HepG2 (cell line): ENCODE measurements at regions not wholly inside any gene's neighbourhood (a gene's known extent, or its start where the extent isn't known, plus 50 kb on each side); places are given as distances from the start of the nearest gene placed in this dataset.

Experiments used
- ATAC-seq: fragments of 200-7000 bp; cut with Tn5 transposase; 3 replicates; pipeline ENCODE4 v1.9.1; 2020; ENCODE audit warnings: mild to moderate bottlenecking, moderate library complexity
- BruUV-seq: library from RNA; stranded (reverse); fragments of 400-500 nt; replicated peaks from 2 replicates; lab custom pipeline; 2021; lab: Mats Ljungman, UMichigan
- CTCF ChIA-PET: fragments of 300-600 bp; formaldehyde crosslinking; extraction: SDS; loops from one replicate; lab custom pipeline; 2021; ENCODE audit warnings: low total read pairs, inconsistent platforms, low intra/inter-chr PET ratio; lab: Yijun Ruan, JAX
- POLR2A ChIA-PET: fragments of 350-600 bp; sonication (Branson Sonifier 250); formaldehyde crosslinking; loops from one replicate; lab custom pipeline; 2020; ENCODE audit warnings: antibody characterized with exemption, inconsistent platforms; lab: Yijun Ruan, JAX
- DNase-seq: peaks from one replicate; pipeline ENCODE4 v3.0.0-alpha.2; 2015; ENCODE audit warnings: low spot score
- FAIRE-seq: peaks from 3 replicates; lab custom pipeline; 2011; peaks lifted over from hg19 to GRCh38; lab: Jason Lieb, UNC
- H2AFZ ChIP-seq: one replicate; pipeline ENCODE4 v1.6.1; 2011; ENCODE audit warnings: low read length, inconsistent platforms
- H3K27ac ChIP-seq: fragments of 300-600 bp; 3 replicates; pipeline ENCODE4 v1.8.0; 2011; ENCODE audit warnings: mixed run types, mild to moderate bottlenecking, mixed read lengths, low read length, inconsistent platforms; ENCODE audit not compliant: insufficient read depth; ENCODE audit errors: extremely low read length
- H3K27me3 ChIP-seq, 2 experiments: fragments of 200-600 bp in 1 of 2; 2 replicates in 1 of 2; 3 replicates in 1 of 2; pipeline versions ENCODE4 v1.6.0 to v1.8.0; 2011; ENCODE audit warnings: low read length in 2 of 2, mild to moderate bottlenecking in 2 of 2, moderate library complexity in 2 of 2, inconsistent platforms in 1 of 2; ENCODE audit not compliant: insufficient read depth in 2 of 2, control insufficient read depth in 1 of 2
- H3K36me3 ChIP-seq, 2 experiments: fragments of 200-600 bp in 1 of 2; replicated peaks in 1 of 2; 2 replicates in 1 of 2; 3 replicates in 1 of 2; pipeline versions ENCODE4 v1.5.1 to v1.8.0; 2011; ENCODE audit warnings: low read length in 2 of 2, inconsistent platforms in 1 of 2; ENCODE audit not compliant: insufficient read depth in 2 of 2, control insufficient read depth in 1 of 2
- H3K4me1 ChIP-seq: 2 replicates; pipeline ENCODE4 v1.5.1; 2012; ENCODE audit warnings: low read length, inconsistent platforms; ENCODE audit not compliant: insufficient read depth
- H3K4me2 ChIP-seq: 2 replicates; pipeline ENCODE4 v1.6.0; 2011; ENCODE audit warnings: low read depth, low read length, inconsistent platforms
- H3K4me3 ChIP-seq, 3 experiments: fragments of 200-600 bp in 1 of 3; sonication (generic), shearing (Covaris generic) in 1 of 3; replicated peaks in 1 of 3; 2 replicates each; pipeline ENCODE4 v1.5.1; 2011 to 2016; ENCODE audit warnings: low read length in 3 of 3, inconsistent platforms in 2 of 3, low read depth in 2 of 3, mild to moderate bottlenecking in 2 of 3, control low read depth in 1 of 3, mixed read lengths in 1 of 3; ENCODE audit not compliant: insufficient read depth in 1 of 3
- H3K79me2 ChIP-seq: one replicate; pipeline ENCODE4 v1.6.1; 2011; ENCODE audit warnings: low read length, inconsistent platforms; ENCODE audit not compliant: insufficient read depth
- H3K9ac ChIP-seq: 2 replicates; pipeline ENCODE4 v1.6.0; 2011; ENCODE audit warnings: mild to moderate bottlenecking, low read depth, low read length, inconsistent platforms; ENCODE audit not compliant: insufficient read depth
- H3K9me3 ChIP-seq: 2 replicates; pipeline ENCODE4 v1.5.1; 2012; ENCODE audit warnings: mild to moderate bottlenecking, low read length
- H4K20me1 ChIP-seq: 2 replicates; pipeline ENCODE4 v1.6.0; 2011; ENCODE audit warnings: inconsistent platforms, mild to moderate bottlenecking, low read length, moderate library complexity; ENCODE audit not compliant: insufficient read depth
- MAFF ChIP-seq: IDR thresholded peaks from 2 replicates; pipeline ENCODE4 v1.6.1; 2011; ENCODE audit warnings: low read depth, low read length, improper control_type of control experiment
- MTF2 ChIP-seq: sonication (generic); formaldehyde crosslinking; IDR thresholded peaks from 2 replicates; pipeline ENCODE4 v1.5.0; 2020; ENCODE audit warnings: missing genetic modification reagents, borderline replicate concordance
- NCOR1 ChIP-seq: fragments of 200-600 bp; sonication (generic); IDR thresholded peaks from 2 replicates; pipeline ENCODE4 v1.7.0; 2017; ENCODE audit warnings: antibody characterized with exemption, low read length, borderline replicate concordance
- SAP130 ChIP-seq: IDR thresholded peaks from 2 replicates; pipeline ENCODE4 v1.6.1; 2016; ENCODE audit warnings: low read depth
- SRSF4 ChIP-seq: fragments of 200-400 bp; formaldehyde crosslinking; IDR thresholded peaks from one replicate; pipeline ENCODE4 v1.6.1; 2018; ENCODE audit warnings: mild to moderate bottlenecking, low read depth, low read length, moderate library complexity; ENCODE audit not compliant: poor library complexity, severe bottlenecking
- ZBTB1 ChIP-seq: sonication (generic); formaldehyde crosslinking; IDR thresholded peaks from 2 replicates; pipeline ENCODE4 v1.4.0; 2020; ENCODE audit warnings: missing genetic modification reagents, borderline replicate concordance
- ZBTB21 ChIP-seq: sonication (generic); formaldehyde crosslinking; IDR thresholded peaks from 2 replicates; pipeline ENCODE4 v1.4.0; 2020; ENCODE audit warnings: missing genetic modification reagents
- ZNF547 ChIP-seq: sonication (generic); formaldehyde crosslinking; IDR thresholded peaks from 2 replicates; pipeline ENCODE4 v1.5.1; 2020; ENCODE audit warnings: mild to moderate bottlenecking, missing genetic modification reagents
- WGBS: methylation state at CpG from one replicate; pipeline ENCODE4 v1.1.6; 2017; ENCODE audit warnings: low lambda C conversion rate; 5-methylcytosine and 5-hydroxymethylcytosine counted together
- in situ Hi-C: cut with HindIII; loops from 2 replicates; pipeline ENCODE4 v1.10.0; 2017; ENCODE audit warnings: low pct_unique_long_range_greater_than_20kb; ENCODE audit not compliant: extremely low pct_ligation_motif_present
- intact Hi-C: fragments of 100-400 bp; cut with micrococcal nuclease; formaldehyde crosslinking; loops from one replicate; pipeline ENCODE4 v1.10.0; 2022; ENCODE audit not compliant: unreplicated experiment
- TF ChIP-seq, protein P1 (sequence below): sonication (generic); formaldehyde crosslinking; IDR thresholded peaks from 2 replicates; pipeline ENCODE4 v1.4.0; 2020; ENCODE audit warnings: mild to moderate bottlenecking, missing genetic modification reagents
- TF ChIP-seq, protein P2 (sequence below): sonication (generic); formaldehyde crosslinking; IDR thresholded peaks from 2 replicates; pipeline ENCODE4 v1.4.0; 2020; ENCODE audit warnings: mild to moderate bottlenecking, missing genetic modification reagents
- TF ChIP-seq, protein P3 (sequence below): IDR thresholded peaks from 2 replicates; pipeline ENCODE4 v1.6.1; 2018; ENCODE audit warnings: missing genetic modification reagents, mild to moderate bottlenecking, missing compliant biosample characterization
- TF ChIP-seq, protein P4 (sequence below): sonication (generic); formaldehyde crosslinking; IDR thresholded peaks from 2 replicates; pipeline ENCODE4 v1.8.0; 2022; ENCODE audit warnings: mild to moderate bottlenecking, missing genetic modification reagents, borderline replicate concordance

DNA sequence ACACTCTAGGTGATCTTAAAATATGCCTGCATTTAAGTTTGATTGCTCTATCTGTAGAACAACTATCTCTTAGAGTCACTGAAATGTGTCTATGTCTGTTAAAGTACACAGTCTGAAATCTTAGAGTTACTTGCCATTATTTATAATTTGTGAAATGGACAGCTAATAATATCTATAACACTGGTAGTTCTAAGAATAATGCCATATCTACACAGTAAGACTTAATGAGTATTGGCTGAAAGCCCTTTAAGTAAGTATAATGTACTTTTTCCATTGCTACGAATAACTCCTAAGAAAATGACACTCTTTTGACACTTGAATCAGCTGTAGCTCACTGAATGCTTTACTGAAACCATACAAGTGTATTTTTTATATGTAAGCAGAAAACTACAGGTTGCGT is 567.4 kb upstream of the PCDH15 start:
- ChIA-PET CTCF (no interaction called here), POLR2A (no interaction called here)
- Histone ChIP-seq H3K4me1 (no peaks in the 10 kb centered on the region), H3K79me2 (no peaks in the 10 kb centered on the region), H3K36me3 (no peaks in the 10 kb centered on the region), H3K9ac (no peak overlapping the region), H3K9me3 (no peaks in the 10 kb centered on the region), H3K4me3 (no peak overlapping the region), H3K27me3 (no peaks in the 10 kb centered on the region), H4K20me1 (no peaks in the 10 kb centered on the region), H3K4me2 (no peak overlapping the region), H2AFZ (no peak overlapping the region), H3K27ac (no peak overlapping the region)
- no peak for DNase-seq
- TF ChIP-seq NCOR1: no peak
- TF ChIP-seq MTF2 (CRISPR knock-in tag): no peak
- TF ChIP-seq, protein P1, sequence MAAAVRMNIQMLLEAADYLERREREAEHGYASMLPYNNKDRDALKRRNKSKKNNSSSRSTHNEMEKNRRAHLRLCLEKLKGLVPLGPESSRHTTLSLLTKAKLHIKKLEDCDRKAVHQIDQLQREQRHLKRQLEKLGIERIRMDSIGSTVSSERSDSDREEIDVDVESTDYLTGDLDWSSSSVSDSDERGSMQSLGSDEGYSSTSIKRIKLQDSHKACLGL (CRISPR knock-in tag): no peak
- TF ChIP-seq, protein P2, sequence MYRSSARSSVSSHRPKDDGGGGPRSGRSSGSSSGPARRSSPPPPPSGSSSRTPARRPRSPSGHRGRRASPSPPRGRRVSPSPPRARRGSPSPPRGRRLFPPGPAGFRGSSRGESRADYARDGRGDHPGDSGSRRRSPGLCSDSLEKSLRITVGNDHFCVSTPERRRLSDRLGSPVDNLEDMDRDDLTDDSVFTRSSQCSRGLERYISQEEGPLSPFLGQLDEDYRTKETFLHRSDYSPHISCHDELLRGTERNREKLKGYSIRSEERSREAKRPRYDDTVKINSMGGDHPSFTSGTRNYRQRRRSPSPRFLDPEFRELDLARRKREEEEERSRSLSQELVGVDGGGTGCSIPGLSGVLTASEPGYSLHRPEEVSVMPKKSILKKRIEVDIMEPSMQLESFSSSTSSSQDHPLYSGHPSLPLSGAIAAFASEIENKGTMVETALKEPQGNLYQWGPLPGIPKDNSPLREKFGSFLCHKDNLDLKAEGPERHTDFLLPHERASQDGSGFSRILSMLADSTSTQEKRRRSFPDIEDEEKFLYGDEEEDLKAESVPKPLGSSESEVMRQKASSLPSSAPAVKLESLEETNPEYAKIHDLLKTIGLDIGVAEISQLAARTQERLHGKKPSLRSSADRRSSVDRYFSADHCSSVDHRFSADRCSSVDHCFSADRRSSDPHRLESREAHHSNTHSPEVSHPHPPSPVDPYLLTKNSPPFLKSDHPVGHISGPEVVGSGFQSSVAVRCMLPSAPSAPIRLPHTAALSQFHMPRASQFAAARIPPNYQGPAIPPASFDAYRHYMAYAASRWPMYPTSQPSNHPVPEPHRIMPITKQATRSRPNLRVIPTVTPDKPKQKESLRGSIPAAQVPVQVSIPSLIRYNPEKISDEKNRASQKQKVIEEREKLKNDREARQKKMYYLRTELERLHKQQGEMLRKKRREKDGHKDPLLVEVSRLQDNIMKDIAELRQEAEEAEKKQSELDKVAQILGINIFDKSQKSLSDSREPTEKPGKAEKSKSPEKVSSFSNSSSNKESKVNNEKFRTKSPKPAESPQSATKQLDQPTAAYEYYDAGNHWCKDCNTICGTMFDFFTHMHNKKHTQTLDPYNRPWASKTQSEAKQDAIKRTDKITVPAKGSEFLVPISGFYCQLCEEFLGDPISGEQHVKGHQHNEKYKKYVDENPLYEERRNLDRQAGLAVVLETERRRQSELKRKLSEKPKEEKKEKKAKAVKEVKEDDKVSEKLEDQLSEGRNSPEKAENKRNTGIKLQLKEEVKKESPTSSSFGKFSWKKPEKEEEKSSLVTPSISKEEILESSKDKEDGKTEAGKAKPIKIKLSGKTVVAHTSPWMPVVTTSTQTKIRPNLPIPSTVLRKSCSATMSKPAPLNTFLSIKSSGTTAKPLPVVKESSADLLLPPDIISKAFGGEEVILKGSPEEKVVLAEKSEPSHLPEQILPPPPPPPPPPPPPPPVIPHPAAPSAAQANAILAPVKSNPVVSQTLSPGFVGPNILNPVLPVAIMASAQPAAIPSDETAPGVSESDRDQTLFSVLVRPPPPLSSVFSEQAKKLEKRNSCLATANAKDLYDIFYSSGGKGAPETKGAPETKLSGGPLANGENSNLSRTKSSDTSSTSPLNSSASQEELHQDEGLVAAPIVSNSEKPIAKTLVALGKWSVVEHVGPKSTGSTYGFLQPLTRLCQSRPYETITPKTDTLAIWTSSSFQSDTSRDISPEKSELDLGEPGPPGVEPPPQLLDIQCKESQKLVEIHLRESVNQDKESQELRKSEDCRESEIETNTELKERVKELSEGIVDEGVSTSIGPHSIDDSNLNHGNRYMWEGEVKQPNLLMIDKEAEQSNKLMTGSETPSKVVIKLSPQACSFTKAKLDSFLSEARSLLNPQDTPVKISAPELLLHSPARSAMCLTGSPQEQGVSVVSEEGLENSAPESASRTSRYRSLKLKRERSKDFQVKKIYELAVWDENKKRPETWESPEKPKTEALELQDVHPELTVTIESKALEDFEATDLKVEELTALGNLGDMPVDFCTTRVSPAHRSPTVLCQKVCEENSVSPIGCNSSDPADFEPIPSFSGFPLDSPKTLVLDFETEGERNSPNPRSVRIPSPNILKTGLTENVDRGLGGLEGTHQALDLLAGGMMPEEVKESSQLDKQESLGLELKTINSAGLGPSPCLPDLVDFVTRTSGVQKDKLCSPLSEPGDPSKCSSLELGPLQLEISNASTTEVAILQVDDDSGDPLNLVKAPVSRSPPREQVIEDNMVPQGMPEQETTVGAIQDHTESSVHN (CRISPR knock-in tag): no peak
- TF ChIP-seq, protein P3, sequence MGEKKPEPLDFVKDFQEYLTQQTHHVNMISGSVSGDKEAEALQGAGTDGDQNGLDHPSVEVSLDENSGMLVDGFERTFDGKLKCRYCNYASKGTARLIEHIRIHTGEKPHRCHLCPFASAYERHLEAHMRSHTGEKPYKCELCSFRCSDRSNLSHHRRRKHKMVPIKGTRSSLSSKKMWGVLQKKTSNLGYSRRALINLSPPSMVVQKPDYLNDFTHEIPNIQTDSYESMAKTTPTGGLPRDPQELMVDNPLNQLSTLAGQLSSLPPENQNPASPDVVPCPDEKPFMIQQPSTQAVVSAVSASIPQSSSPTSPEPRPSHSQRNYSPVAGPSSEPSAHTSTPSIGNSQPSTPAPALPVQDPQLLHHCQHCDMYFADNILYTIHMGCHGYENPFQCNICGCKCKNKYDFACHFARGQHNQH: no peak
- TF ChIP-seq MAFF: no peak
- no peak for TF ChIP-seq SAP130 (CRISPR knock-in tag)
- TF ChIP-seq ZBTB21 (CRISPR knock-in tag): no peak
- no peak for TF ChIP-seq ZNF547 (CRISPR knock-in tag)
- TF ChIP-seq ZBTB1 (CRISPR knock-in tag): no peak
- TF ChIP-seq SRSF4: no peak
- TF ChIP-seq, protein P4, sequence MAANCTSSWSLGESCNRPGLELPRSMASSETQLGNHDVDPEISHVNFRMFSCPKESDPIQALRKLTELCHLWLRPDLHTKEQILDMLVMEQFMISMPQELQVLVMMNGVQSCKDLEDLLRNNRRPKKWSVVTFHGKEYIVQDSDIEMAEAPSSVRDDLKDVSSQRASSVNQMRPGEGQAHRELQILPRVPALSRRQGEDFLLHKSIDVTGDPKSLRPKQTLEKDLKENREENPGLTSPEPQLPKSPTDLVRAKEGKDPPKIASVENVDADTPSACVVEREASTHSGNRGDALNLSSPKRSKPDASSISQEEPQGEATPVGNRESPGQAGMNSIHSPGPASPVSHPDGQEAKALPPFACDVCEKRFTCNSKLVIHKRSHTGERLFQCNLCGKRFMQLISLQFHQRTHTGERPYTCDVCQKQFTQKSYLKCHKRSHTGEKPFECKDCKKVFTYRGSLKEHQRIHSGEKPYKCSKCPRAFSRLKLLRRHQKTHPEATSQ (CRISPR knock-in tag): no peak
- BruUV-seq: no TSS peak
- intact Hi-C loops: no loop called here
- no peak for FAIRE-seq
- no peak for ATAC-seq
- in situ Hi-C loops: no loop called here
- 45% methylated on average over 2 of the region's 2 CpGs for WGBS
